Testis (tissue), 2 donors: ENCODE measurements at regions not wholly inside any gene's neighbourhood (a gene's known extent, or its start where the extent isn't known, plus 50 kb on each side); places are given as distances from the start of the nearest gene placed in this dataset.

Source experiments
- DNase-seq: peaks from one replicate; pipeline ENCODE4 v3.0.0-alpha.2; 2019
- H3K27ac ChIP-seq, 2 donors: fragments of 200-600 bp; sonication (generic); one replicate each; pipeline ENCODE4 v1.5.1; 2019
- H3K27me3 ChIP-seq: fragments of 200-600 bp; sonication (generic); one replicate; pipeline ENCODE4 v1.5.1; 2019
- H3K36me3 ChIP-seq: fragments of 200-600 bp; sonication (generic); one replicate; pipeline ENCODE4 v1.5.1; 2017; ENCODE audit warnings: low read depth; ENCODE audit errors: missing control alignments
- H3K4me1 ChIP-seq: fragments of 200-600 bp; sonication (generic); one replicate; pipeline ENCODE4 v1.5.1; 2019
- H3K4me3 ChIP-seq, 2 donors: fragments of 200-600 bp; sonication (generic); one replicate each; pipeline ENCODE4 v1.5.1; 2017 to 2019
- H3K9me3 ChIP-seq: fragments of 200-600 bp; sonication (generic); one replicate; pipeline ENCODE4 v1.5.1; 2017
- CTCF ChIP-seq, 3 experiments: fragments of 450-650 bp in 2 of 3; fragments of 200-600 bp in 1 of 3; sonication (generic) in 1 of 3; IDR thresholded peaks; one replicate each; pipeline ENCODE4 v1.5.1; 2016 to 2019; ENCODE audit warnings: antibody characterized with exemption in 3 of 3, mild to moderate bottlenecking in 2 of 3, moderate library complexity in 1 of 3
- POLR2A ChIP-seq: fragments of 450-650 bp; IDR thresholded peaks from one replicate; pipeline ENCODE4 v1.6.1; 2017; ENCODE audit warnings: antibody characterized with exemption, mild to moderate bottlenecking, moderate library complexity
- WGBS, 2 donors: methylation state at CpG; one replicate each; pipeline ENCODE4 v1.1.5; 2018; 5-methylcytosine and 5-hydroxymethylcytosine counted together
- intact Hi-C: fragments of 100-400 bp; cut with DNase I; formaldehyde crosslinking; loops from one replicate; pipeline ENCODE4 v1.15.1; 2023; ENCODE audit warnings: low total_unique reads

DNA sequence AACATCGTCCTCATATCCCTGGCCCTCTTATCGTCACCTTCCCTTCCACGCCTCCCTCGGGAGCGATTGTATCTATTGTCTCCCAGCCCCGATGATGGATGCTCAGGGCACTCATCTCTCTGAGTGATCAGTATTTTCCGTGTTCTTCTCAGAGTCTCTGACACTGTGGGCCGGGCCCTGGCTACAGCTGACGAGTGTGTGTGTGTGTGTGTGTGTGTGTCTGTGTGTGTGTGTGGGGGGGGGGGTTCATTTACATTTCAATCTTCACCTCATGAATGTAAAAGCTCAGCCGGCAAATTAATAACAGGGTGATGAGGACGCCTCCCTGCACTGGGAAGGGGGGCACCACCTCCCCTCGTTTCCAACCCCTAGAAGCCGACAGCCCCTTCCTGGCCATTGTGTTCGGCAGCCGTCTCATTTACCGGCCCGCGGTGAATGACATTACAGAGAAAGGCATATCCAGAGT, 159.5 kb downstream of the SHOX start:
- Histone ChIP-seq H3K27me3 (no peaks in the 10 kb centered on the region), H3K36me3 (no peaks in the 10 kb centered on the region), H3K9me3 (no peaks in the 10 kb centered on the region), H3K27ac (no peak overlapping the region), H3K4me1 (no peaks in the 10 kb centered on the region), H3K4me3 (no peak overlapping the region)
- TF ChIP-seq POLR2A (no peak), CTCF (IDR thresholded peaks at IDR 0.05) (no peak)
- WGBS, 2 donors: 29 to 48% methylated on average over 15 to 18 of the region's 18 CpGs
- intact Hi-C loops: no loop called here
- no peak for DNase-seq

- Histone ChIP-seq H3K4me1 (no peaks in the 10 kb centered on the region), H3K36me3 (no peaks in the 10 kb centered on the region), H3K27ac (no peak overlapping the region), H3K27me3 (no peaks in the 10 kb centered on the region), H3K9me3 (no peaks in the 10 kb centered on the region), H3K4me3 (no peak overlapping the region)
- intact Hi-C loops: no loop called here
- no peak for DNase-seq
- WGBS, 2 donors: 20 to 27% methylated on average over 9 of the region's 9 CpGs
- TF ChIP-seq CTCF (IDR thresholded peaks at IDR 0.05) (no peak), POLR2A (no peak)
These were observed 158.5 kb downstream of the SHOX start for GRCh38 chrX:789096-789495.

DNA sequence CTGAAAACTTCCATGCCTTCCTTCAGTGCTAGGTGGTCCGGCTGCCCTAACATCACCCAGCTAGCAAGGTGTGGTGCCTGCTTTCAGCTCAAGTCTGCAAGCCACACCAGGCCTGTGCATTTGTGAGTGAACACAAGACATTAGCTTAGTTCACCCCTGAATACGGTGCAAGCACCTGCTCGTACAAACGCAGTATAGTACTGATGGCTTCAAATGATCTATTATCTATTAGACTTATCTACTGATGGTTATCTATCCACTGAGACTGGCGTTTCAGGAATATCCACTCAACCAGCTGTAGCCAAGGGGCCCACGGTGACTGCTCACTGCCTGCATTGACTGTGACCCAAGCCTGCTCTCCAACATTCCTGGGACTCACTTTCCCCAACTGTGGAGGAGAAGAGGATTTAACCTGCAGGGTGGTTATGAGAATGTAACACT, 155.9 kb downstream of the SHOX start:
- Histone ChIP-seq H3K36me3 (no peaks in the 10 kb centered on the region), H3K9me3 (no peaks in the 10 kb centered on the region), H3K4me3 (no peak overlapping the region), H3K4me1 (no peaks in the 10 kb centered on the region), H3K27me3 (no peaks in the 10 kb centered on the region), H3K27ac (no peak overlapping the region)
- intact Hi-C loops: no loop called here
- TF ChIP-seq CTCF (IDR thresholded peaks at IDR 0.05) (no peak), POLR2A (no peak)
- no peak for DNase-seq
- 57 to 62% methylated on average over 6 of the region's 6 CpGs for WGBS, 2 donors

DNA sequence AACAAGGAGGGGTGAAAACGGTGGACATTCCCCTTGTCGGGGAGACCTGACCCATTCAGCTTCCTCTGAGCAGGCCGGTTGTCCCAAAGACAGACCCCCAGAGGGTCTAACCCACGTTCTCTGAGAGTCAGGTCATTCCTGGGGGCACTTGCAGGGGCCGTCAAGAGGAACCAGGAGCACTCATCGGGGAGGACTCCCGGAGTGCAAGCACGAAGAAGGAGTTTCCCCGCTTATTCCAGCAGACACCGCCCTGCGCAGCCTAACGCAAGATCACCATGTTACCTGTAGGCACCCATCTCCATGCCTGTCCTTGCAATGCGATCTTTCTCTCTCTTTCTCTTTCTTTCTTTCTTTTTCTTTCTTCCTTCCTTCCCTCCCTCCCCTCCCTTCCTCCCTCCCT, 154.2 kb downstream of the SHOX start:
- H3K9me3 ChIP-seq: no peaks in the 10 kb centered on the region
- H3K27ac ChIP-seq: no peak overlapping the region
- no peak for DNase-seq
- no peak overlapping the region for H3K4me3 ChIP-seq
- no peaks in the 10 kb centered on the region for H3K4me1 ChIP-seq
- no peaks in the 10 kb centered on the region for H3K27me3 ChIP-seq
- no peak for TF ChIP-seq POLR2A
- TF ChIP-seq CTCF (IDR thresholded peaks at IDR 0.05): no peak
- H3K36me3 ChIP-seq: no peaks in the 10 kb centered on the region
- 66 to 72% methylated on average over 13 of the region's 13 CpGs for WGBS, 2 donors
- intact Hi-C loops: no loop called here
